Neural crest cell (in vitro differentiated cells): ENCODE measurements at regions not wholly inside any gene's neighbourhood (a gene's known extent, or its start where the extent isn't known, plus 50 kb on each side); places are given as distances from the start of the nearest gene placed in this dataset.
"Not testable (repeated sequence)": the region's sequence is repeated elsewhere in the genome, so short reads cannot be mapped to it uniquely, and the experiment has no call there.

Experiments used
- DNase-seq: peaks from one replicate; pipeline ENCODE4 v3.0.0; 2021; ENCODE audit warnings: low read depth, mixed read lengths, low spot score
- H3K27ac Mint-ChIP-seq: one replicate; pipeline ENCODE4 v1.8.0; 2021; ENCODE audit warnings: mild to moderate bottlenecking, mixed read lengths; ENCODE audit not compliant: unreplicated experiment
- H3K27me3 Mint-ChIP-seq: 2 replicates; pipeline ENCODE4 v1.8.0; 2021; ENCODE audit warnings: low read depth, mild to moderate bottlenecking, mixed read lengths
- H3K36me3 Mint-ChIP-seq: 2 replicates; pipeline ENCODE4 v1.8.0; 2021; ENCODE audit warnings: low read depth, mild to moderate bottlenecking, mixed read lengths
- H3K4me1 Mint-ChIP-seq: 2 replicates; pipeline ENCODE4 v1.8.0; 2021; ENCODE audit warnings: mixed read lengths
- H3K4me3 Mint-ChIP-seq: one replicate; pipeline ENCODE4 v1.8.0; 2021; ENCODE audit warnings: mild to moderate bottlenecking, mixed read lengths
- H3K9me3 Mint-ChIP-seq: 2 replicates; pipeline ENCODE4 v1.8.0; 2021; ENCODE audit warnings: mixed read lengths
- TF ChIP-seq, protein P1 (sequence below): fragments of 200-600 bp; sonication (generic); conservative IDR thresholded peaks from 2 replicates; pipeline ENCODE4 v1.5.0; 2021; ENCODE audit warnings: antibody characterized with exemption, mild to moderate bottlenecking

DNA sequence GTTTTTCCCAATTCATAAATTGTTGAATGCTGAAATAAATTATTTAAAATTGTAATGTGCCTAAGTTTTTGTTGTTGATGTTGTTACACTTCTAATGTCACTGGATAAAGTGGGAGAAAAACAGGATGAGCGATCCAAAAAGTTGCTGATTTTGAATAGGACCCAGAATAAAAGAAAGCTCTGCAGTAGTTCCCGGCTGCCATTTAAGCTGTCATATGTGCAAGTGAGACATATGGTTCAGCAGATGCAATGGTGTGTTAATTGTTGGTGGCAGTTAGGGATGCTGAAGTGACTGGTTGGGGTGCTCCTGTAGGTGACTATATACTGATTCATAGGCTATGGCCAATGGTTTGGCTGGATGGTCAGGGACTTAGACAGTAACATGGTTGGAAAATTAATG, 1517.4 kb upstream of the LRRTM3 start:
- Mint-ChIP-seq H3K4me3 (no peak overlapping the region), H3K9me3 (peaks cover 2% of the 10 kb centered on the region)

GRCh38 chr10:65413001-65413400, 1512.8 kb upstream of the LRRTM3 start:
- no peaks in the 10 kb centered on the region for H3K4me1 Mint-ChIP-seq
- TF ChIP-seq, protein P1, sequence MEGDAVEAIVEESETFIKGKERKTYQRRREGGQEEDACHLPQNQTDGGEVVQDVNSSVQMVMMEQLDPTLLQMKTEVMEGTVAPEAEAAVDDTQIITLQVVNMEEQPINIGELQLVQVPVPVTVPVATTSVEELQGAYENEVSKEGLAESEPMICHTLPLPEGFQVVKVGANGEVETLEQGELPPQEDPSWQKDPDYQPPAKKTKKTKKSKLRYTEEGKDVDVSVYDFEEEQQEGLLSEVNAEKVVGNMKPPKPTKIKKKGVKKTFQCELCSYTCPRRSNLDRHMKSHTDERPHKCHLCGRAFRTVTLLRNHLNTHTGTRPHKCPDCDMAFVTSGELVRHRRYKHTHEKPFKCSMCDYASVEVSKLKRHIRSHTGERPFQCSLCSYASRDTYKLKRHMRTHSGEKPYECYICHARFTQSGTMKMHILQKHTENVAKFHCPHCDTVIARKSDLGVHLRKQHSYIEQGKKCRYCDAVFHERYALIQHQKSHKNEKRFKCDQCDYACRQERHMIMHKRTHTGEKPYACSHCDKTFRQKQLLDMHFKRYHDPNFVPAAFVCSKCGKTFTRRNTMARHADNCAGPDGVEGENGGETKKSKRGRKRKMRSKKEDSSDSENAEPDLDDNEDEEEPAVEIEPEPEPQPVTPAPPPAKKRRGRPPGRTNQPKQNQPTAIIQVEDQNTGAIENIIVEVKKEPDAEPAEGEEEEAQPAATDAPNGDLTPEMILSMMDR, result no peak
- no peak overlapping the region for H3K4me3 Mint-ChIP-seq
- H3K27me3 Mint-ChIP-seq, result no peaks in the 10 kb centered on the region
- no peaks in the 10 kb centered on the region for H3K36me3 Mint-ChIP-seq
- DNase-seq, result no peak
- H3K27ac Mint-ChIP-seq, result no peak overlapping the region
- H3K9me3 Mint-ChIP-seq, result peaks cover 9% of the 10 kb centered on the region

More for the DNA sequence above, 1517.4 kb upstream of the LRRTM3 start:
- no peaks in the 10 kb centered on the region for H3K36me3 Mint-ChIP-seq
- H3K27me3 Mint-ChIP-seq, result no peaks in the 10 kb centered on the region
- no peak for DNase-seq
- no peaks in the 10 kb centered on the region for H3K4me1 Mint-ChIP-seq
- no peak overlapping the region for H3K27ac Mint-ChIP-seq
- TF ChIP-seq, protein P1, result no peak

GRCh38 chr10:65415318-65415717, 1510.5 kb upstream of the LRRTM3 start:
- Mint-ChIP-seq H3K27ac (no peak overlapping the region), H3K27me3 (no peaks in the 10 kb centered on the region), H3K4me3 (no peak overlapping the region), H3K36me3 (no peaks in the 10 kb centered on the region), H3K9me3 (peaks cover 7% of the 10 kb centered on the region), H3K4me1 (no peaks in the 10 kb centered on the region)
- TF ChIP-seq, protein P1, result no peak
- DNase-seq, result no peak

DNA sequence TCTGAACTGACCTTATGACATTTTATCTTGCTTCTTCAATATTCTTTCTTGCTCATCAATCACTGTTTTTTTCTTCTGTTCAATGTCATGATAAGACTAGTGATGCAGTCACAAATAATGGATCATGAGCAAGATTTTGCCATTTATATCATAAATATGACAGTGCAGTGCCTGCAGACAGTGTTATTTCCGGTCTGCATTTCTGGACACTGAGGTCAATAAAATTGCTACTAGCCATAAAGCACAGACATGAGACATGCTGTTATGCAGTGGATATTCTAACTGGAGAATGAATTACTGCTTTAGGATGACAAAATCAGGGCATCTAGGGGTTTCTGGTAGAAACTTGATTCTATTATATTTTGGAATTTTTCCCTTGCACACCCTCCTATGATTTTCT, 1509.7 kb upstream of the LRRTM3 start:
- H3K4me1 Mint-ChIP-seq, result no peaks in the 10 kb centered on the region
- no peak for DNase-seq
- H3K9me3 Mint-ChIP-seq, result peaks cover 7% of the 10 kb centered on the region
- no peaks in the 10 kb centered on the region for H3K36me3 Mint-ChIP-seq
- H3K27me3 Mint-ChIP-seq, result no peaks in the 10 kb centered on the region
- no peak overlapping the region for H3K4me3 Mint-ChIP-seq
- no peak overlapping the region for H3K27ac Mint-ChIP-seq
- TF ChIP-seq, protein P1, result no peak

- Mint-ChIP-seq H3K4me3 (no peak overlapping the region), H3K27ac (no peak overlapping the region), H3K9me3 (peaks cover 6% of the 10 kb centered on the region), H3K4me1 (no peaks in the 10 kb centered on the region), H3K36me3 (peaks cover 2% of the 10 kb centered on the region), H3K27me3 (no peaks in the 10 kb centered on the region)
- TF ChIP-seq, protein P1, result no peak
- no peak for DNase-seq
Observed at GRCh38 chr10:65419629-65420028, 1506.2 kb upstream of the LRRTM3 start.

- TF ChIP-seq, protein P1, result no peak
- Mint-ChIP-seq H3K27me3 (no peaks in the 10 kb centered on the region), H3K36me3 (peaks cover 2% of the 10 kb centered on the region), H3K4me1 (no peaks in the 10 kb centered on the region), H3K9me3 (peaks cover 3% of the 10 kb centered on the region), H3K4me3 (no peak overlapping the region), H3K27ac (no peak overlapping the region)
- no peak for DNase-seq
Observed at GRCh38 chr10:65423043-65423442, 1502.8 kb upstream of the LRRTM3 start.

DNA sequence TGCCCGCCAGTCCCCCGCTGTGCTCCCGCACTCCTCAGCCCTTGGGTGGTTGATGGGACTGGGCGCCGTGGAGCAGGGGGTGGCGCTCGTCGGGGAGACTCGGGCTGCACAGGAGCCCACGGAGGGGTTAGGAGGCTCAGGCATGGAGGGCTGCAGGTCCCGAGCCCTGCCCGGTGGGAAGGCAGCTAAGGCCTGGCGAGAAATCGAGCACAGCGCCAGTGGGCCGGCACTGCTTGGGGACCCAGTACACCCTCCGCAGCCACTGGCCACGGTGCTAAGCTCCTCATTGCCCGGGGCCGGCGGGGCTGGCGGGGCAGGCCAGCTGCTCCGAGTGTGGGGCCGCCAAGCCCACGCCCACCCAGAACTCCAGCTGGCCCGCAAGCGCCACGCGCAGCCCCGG, 1496.5 kb upstream of the LRRTM3 start:
- not testable (repeated sequence) for H3K27ac Mint-ChIP-seq, H3K9me3 Mint-ChIP-seq, H3K36me3 Mint-ChIP-seq, H3K4me1 Mint-ChIP-seq, DNase-seq, H3K4me3 Mint-ChIP-seq, H3K27me3 Mint-ChIP-seq
